ENCODE measurements at regions not wholly inside any gene's neighbourhood (a gene's known extent, or its start where the extent isn't known, plus 50 kb on each side); places are given as distances from the start of the nearest gene placed in this dataset.

GRCh38 chr13:30037766-30038165, 187.3 kb upstream of the UBL3 start:
- no peak for TF ChIP-seq NFIC (IDR thresholded peaks at IDR 0.05)
- no peak for TF ChIP-seq USF1 (IDR thresholded peaks at IDR 0.05)
- TF ChIP-seq, protein P1, sequence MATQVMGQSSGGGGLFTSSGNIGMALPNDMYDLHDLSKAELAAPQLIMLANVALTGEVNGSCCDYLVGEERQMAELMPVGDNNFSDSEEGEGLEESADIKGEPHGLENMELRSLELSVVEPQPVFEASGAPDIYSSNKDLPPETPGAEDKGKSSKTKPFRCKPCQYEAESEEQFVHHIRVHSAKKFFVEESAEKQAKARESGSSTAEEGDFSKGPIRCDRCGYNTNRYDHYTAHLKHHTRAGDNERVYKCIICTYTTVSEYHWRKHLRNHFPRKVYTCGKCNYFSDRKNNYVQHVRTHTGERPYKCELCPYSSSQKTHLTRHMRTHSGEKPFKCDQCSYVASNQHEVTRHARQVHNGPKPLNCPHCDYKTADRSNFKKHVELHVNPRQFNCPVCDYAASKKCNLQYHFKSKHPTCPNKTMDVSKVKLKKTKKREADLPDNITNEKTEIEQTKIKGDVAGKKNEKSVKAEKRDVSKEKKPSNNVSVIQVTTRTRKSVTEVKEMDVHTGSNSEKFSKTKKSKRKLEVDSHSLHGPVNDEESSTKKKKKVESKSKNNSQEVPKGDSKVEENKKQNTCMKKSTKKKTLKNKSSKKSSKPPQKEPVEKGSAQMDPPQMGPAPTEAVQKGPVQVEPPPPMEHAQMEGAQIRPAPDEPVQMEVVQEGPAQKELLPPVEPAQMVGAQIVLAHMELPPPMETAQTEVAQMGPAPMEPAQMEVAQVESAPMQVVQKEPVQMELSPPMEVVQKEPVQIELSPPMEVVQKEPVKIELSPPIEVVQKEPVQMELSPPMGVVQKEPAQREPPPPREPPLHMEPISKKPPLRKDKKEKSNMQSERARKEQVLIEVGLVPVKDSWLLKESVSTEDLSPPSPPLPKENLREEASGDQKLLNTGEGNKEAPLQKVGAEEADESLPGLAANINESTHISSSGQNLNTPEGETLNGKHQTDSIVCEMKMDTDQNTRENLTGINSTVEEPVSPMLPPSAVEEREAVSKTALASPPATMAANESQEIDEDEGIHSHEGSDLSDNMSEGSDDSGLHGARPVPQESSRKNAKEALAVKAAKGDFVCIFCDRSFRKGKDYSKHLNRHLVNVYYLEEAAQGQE (IDR thresholded peaks at IDR 0.05; ENCODE audit: low read depth), result no peak
- no peak for TF ChIP-seq CEBPB (IDR thresholded peaks at IDR 0.05)
- no peak for TF ChIP-seq EP300 (IDR thresholded peaks at IDR 0.05; ENCODE audit: borderline replicate concordance)
- TF ChIP-seq TAF1 (IDR thresholded peaks at IDR 0.05; ENCODE audit: low read depth), result no peak
- TF ChIP-seq TCF12 (IDR thresholded peaks at IDR 0.05; ENCODE audit: low read depth), result no peak
- TF ChIP-seq FOXM1 (IDR thresholded peaks at IDR 0.05; ENCODE audit: borderline replicate concordance, low read depth), result no peak
- no peak for TF ChIP-seq EGR1 (IDR thresholded peaks at IDR 0.05)
- no peak for TF ChIP-seq YY1 (IDR thresholded peaks at IDR 0.05; ENCODE audit: low read depth)
- no peak for TF ChIP-seq CREB1 (IDR thresholded peaks at IDR 0.05; ENCODE audit: low read depth)
- no peak for TF ChIP-seq TEAD4 (IDR thresholded peaks at IDR 0.05)
- TF ChIP-seq ZBTB7A (IDR thresholded peaks at IDR 0.05; ENCODE audit: low read depth), result no peak
- TF ChIP-seq MAX (IDR thresholded peaks at IDR 0.05), result no peak
- no peak for TF ChIP-seq RAD21 (IDR thresholded peaks at IDR 0.05; ENCODE audit: low read depth)

DNA sequence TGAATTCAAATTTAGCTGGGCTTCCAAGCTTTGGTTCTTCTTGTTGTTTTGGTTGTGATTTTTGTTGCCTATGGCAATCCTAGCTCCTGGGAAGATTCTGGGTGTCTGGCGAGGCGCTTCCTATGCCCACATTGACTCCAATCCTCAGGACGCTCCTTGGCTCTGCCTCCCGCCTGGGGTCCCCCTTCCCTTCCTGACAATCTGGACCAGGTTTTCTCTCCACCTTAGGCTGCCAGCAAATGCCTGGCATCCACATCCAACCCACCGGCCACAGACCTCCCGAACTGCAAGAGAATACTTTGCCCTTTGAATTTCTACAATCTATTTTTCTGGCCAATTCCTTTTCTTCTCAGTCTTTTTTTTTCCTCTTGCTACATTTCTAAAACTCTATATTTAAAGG, 186.9 kb upstream of the UBL3 start:
- TF ChIP-seq, protein P1 (IDR thresholded peaks at IDR 0.05; ENCODE audit: low read depth), result no peak

DNA sequence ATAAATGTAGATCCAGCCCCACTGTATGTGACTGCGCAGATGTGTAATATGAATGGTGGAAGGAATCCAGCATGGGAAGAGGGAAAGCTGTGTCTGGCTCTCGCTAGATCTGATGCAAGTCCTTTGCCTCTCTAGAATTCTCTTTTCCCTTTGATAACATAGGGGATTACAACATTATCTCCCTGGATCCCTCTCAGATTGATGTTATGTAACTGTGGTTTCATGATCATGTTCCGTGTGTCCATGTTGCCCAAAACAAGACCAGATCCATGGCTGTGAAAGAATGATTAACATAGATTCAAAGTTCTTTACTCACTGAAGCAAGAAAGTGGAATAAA, 184.0 kb upstream of the UBL3 start:
- TF ChIP-seq TEAD4 (IDR thresholded peaks at IDR 0.05) (no peak), FOXM1 (IDR thresholded peaks at IDR 0.05; ENCODE audit: borderline replicate concordance, low read depth) (no peak), CREB1 (IDR thresholded peaks at IDR 0.05; ENCODE audit: low read depth) (no peak), RAD21 (IDR thresholded peaks at IDR 0.05; ENCODE audit: low read depth) (no peak)

GRCh38 chr13:30033681-30034457, 183.5 kb upstream of the UBL3 start:
- no peak for TF ChIP-seq NFIC (IDR thresholded peaks at IDR 0.05)
- no peak for TF ChIP-seq FOXM1 (IDR thresholded peaks at IDR 0.05; ENCODE audit: borderline replicate concordance, low read depth)
- no peak for TF ChIP-seq MAX (IDR thresholded peaks at IDR 0.05)
- no peak for TF ChIP-seq EP300 (IDR thresholded peaks at IDR 0.05; ENCODE audit: borderline replicate concordance)
- TF ChIP-seq CEBPB (IDR thresholded peaks at IDR 0.05), result no peak
- TF ChIP-seq TAF1 (IDR thresholded peaks at IDR 0.05; ENCODE audit: low read depth), result no peak
- no peak for TF ChIP-seq RAD21 (IDR thresholded peaks at IDR 0.05; ENCODE audit: low read depth)

GRCh38 chr13:30032263-30032662, 181.8 kb upstream of the UBL3 start:
- TF ChIP-seq EGR1 (IDR thresholded peaks at IDR 0.05), result no peak
- TF ChIP-seq CREB1 (IDR thresholded peaks at IDR 0.05; ENCODE audit: low read depth), result no peak
- no peak for TF ChIP-seq EP300 (IDR thresholded peaks at IDR 0.05; ENCODE audit: borderline replicate concordance)
- no peak for TF ChIP-seq ZBTB7A (IDR thresholded peaks at IDR 0.05; ENCODE audit: low read depth)
- TF ChIP-seq NFIC (IDR thresholded peaks at IDR 0.05), result no peak
- TF ChIP-seq CEBPB (IDR thresholded peaks at IDR 0.05), result no peak
- no peak for TF ChIP-seq TCF12 (IDR thresholded peaks at IDR 0.05; ENCODE audit: low read depth)
- no peak for TF ChIP-seq FOXM1 (IDR thresholded peaks at IDR 0.05; ENCODE audit: borderline replicate concordance, low read depth)
- no peak for TF ChIP-seq YY1 (IDR thresholded peaks at IDR 0.05; ENCODE audit: low read depth)
- TF ChIP-seq USF1 (IDR thresholded peaks at IDR 0.05), result no peak
- TF ChIP-seq MAX (IDR thresholded peaks at IDR 0.05), result no peak
- no peak for TF ChIP-seq TAF1 (IDR thresholded peaks at IDR 0.05; ENCODE audit: low read depth)
- no peak for TF ChIP-seq RAD21 (IDR thresholded peaks at IDR 0.05; ENCODE audit: low read depth)
- TF ChIP-seq, protein P1 (IDR thresholded peaks at IDR 0.05; ENCODE audit: low read depth), result no peak
- no peak for TF ChIP-seq TEAD4 (IDR thresholded peaks at IDR 0.05)

All from Ishikawa (cell line).